Hepatocyte (in vitro differentiated cells): ENCODE measurements at regions not wholly inside any gene's neighbourhood (a gene's known extent, or its start where the extent isn't known, plus 50 kb on each side); places are given as distances from the start of the nearest gene placed in this dataset.

Source experiments
- CTCF ChIP-seq: fragments of 200-600 bp; sonication (generic); IDR thresholded peaks from 2 replicates; pipeline ENCODE4 v1.5.1; 2016; ENCODE audit warnings: antibody characterized with exemption, mild to moderate bottlenecking; ENCODE audit not compliant: poor library complexity
- EZH2 ChIP-seq: fragments of 200-600 bp; sonication (generic); IDR thresholded peaks from 2 replicates; pipeline ENCODE4 v1.6.1; 2016; ENCODE audit warnings: antibody characterized with exemption, mild to moderate bottlenecking, borderline replicate concordance

GRCh38 chr1:56132520-56132919 lies 446.8 kb downstream of the PLPP3 start:
- TF ChIP-seq CTCF = no peak
- no peak for TF ChIP-seq EZH2
